Cardiac muscle cell (in vitro differentiated cells and primary cell): ENCODE measurements at regions not wholly inside any gene's neighbourhood (a gene's known extent, or its start where the extent isn't known, plus 50 kb on each side); places are given as distances from the start of the nearest gene placed in this dataset.

Experiments used
- DNase-seq, 2 donors: peaks; one replicate each; pipeline versions ENCODE4 v3.0.0 to v3.0.0-alpha.2; 2010 to 2017; ENCODE audit warnings: low read depth in 1 of 2, low spot score in 1 of 2
- H3K27ac ChIP-seq: fragments of 200-600 bp; sonication (generic); 2 replicates; pipeline ENCODE4 v1.5.1; 2016
- H3K27me3 ChIP-seq: fragments of 200-600 bp; sonication (generic); 2 replicates; pipeline ENCODE4 v1.6.0; 2016; ENCODE audit warnings: control low read depth
- H3K36me3 ChIP-seq: fragments of 200-600 bp; sonication (generic); 2 replicates; pipeline ENCODE4 v1.5.1; 2016; ENCODE audit warnings: control low read depth
- H3K4me1 ChIP-seq: fragments of 200-600 bp; sonication (generic); 2 replicates; pipeline ENCODE4 v1.8.1; 2017; ENCODE audit warnings: low read depth, mild to moderate bottlenecking, mixed run types
- H3K4me3 ChIP-seq: fragments of 200-600 bp; sonication (generic); 2 replicates; pipeline ENCODE4 v1.5.1; 2016; ENCODE audit warnings: mild to moderate bottlenecking
- H3K9me3 ChIP-seq: fragments of 200-600 bp; sonication (generic); 2 replicates; pipeline ENCODE4 v1.5.1; 2017; ENCODE audit warnings: low read depth, mild to moderate bottlenecking, control low read depth
- CTCF ChIP-seq: IDR thresholded peaks from 2 replicates; pipeline ENCODE4 v1.5.1; 2012; ENCODE audit warnings: low read depth, mild to moderate bottlenecking, low read length

GRCh38 chr15:35309886-35310285, 224.8 kb upstream of the NANOGP8 start:
- Histone ChIP-seq H3K27ac (no peak overlapping the region), H3K4me1 (peaks cover 31% of the 10 kb centered on the region), H3K27me3 (no peaks in the 10 kb centered on the region), H3K9me3 (no peaks in the 10 kb centered on the region), H3K4me3 (no peak overlapping the region), H3K36me3 (no peaks in the 10 kb centered on the region)
- no peak for TF ChIP-seq CTCF
- no peak for DNase-seq

GRCh38 chr15:35308802-35309201, 223.7 kb upstream of the NANOGP8 start:
- no peak overlapping the region for H3K4me3 ChIP-seq
- no peak for TF ChIP-seq CTCF
- H3K36me3 ChIP-seq = no peaks in the 10 kb centered on the region
- H3K4me1 ChIP-seq = peaks cover 31% of the 10 kb centered on the region
- no peaks in the 10 kb centered on the region for H3K9me3 ChIP-seq
- no peaks in the 10 kb centered on the region for H3K27me3 ChIP-seq
- H3K27ac ChIP-seq = peak overlapping the region; percentile 96
- DNase-seq = peak; percentile 46 to 86

- TF ChIP-seq CTCF = no peak
- DNase-seq = no peak
- H3K4me1 ChIP-seq = peaks cover 31% of the 10 kb centered on the region
Observed at GRCh38 chr15:35307676-35308075, 222.6 kb upstream of the NANOGP8 start.

GRCh38 chr15:35307026-35307425, 221.9 kb upstream of the NANOGP8 start:
- Histone ChIP-seq H3K27me3 (no peaks in the 10 kb centered on the region), H3K27ac (peak overlapping the region; percentile 96), H3K4me1 (peaks cover 31% of the 10 kb centered on the region), H3K9me3 (no peaks in the 10 kb centered on the region), H3K4me3 (no peak overlapping the region), H3K36me3 (no peaks in the 10 kb centered on the region)
- no peak for TF ChIP-seq CTCF
- no peak for DNase-seq

More at GRCh38 chr15:35307676-35308075, 222.6 kb upstream of the NANOGP8 start:
- peak overlapping the region; percentile 96 for H3K27ac ChIP-seq
- no peak overlapping the region for H3K4me3 ChIP-seq
- H3K27me3 ChIP-seq = no peaks in the 10 kb centered on the region
- H3K9me3 ChIP-seq = no peaks in the 10 kb centered on the region
- no peaks in the 10 kb centered on the region for H3K36me3 ChIP-seq

- no peaks in the 10 kb centered on the region for H3K27me3 ChIP-seq
- H3K4me3 ChIP-seq = no peak overlapping the region
- TF ChIP-seq CTCF = no peak
- DNase-seq = peak; percentile 35 to 51
- H3K9me3 ChIP-seq = no peaks in the 10 kb centered on the region
- no peaks in the 10 kb centered on the region for H3K36me3 ChIP-seq
- H3K27ac ChIP-seq = peak overlapping the region; percentile 96
- H3K4me1 ChIP-seq = peaks cover 31% of the 10 kb centered on the region
Observed at GRCh38 chr15:35306361-35306981, 221.4 kb upstream of the NANOGP8 start.
